Activated CD8-positive, alpha-beta memory T cell treated with anti-CD3 and anti-CD28 coated beads for 36 hours (primary cell): ENCODE measurements at regions not wholly inside any gene's neighbourhood (a gene's known extent, or its start where the extent isn't known, plus 50 kb on each side); places are given as distances from the start of the nearest gene placed in this dataset.
"Not testable (repeated sequence)": the region's sequence is repeated elsewhere in the genome, so short reads cannot be mapped to it uniquely, and the experiment has no call there.

ENCODE experiments used
- CTCF ChIA-PET: fragments of 350-600 bp; sonication (Branson Sonifier 250); formaldehyde crosslinking; loops from one replicate; lab custom pipeline; 2021; ENCODE audit warnings: antibody characterized with exemption; lab: Charles Lee
- POLR2A ChIA-PET: fragments of 350-600 bp; sonication (Branson Sonifier 250); formaldehyde crosslinking; loops from one replicate; lab custom pipeline; 2021; ENCODE audit warnings: antibody characterized with exemption; lab: Charles Lee

- ChIA-PET CTCF (interaction anchor here (0.6 to 1.3 kb wide), 2 partner anchors 19 to 23 kb away, joined by 3 to 4 read pairs; no protein-coding TSS in a partner anchor), POLR2A (interaction anchor here (0.6 kb wide), 1 partner anchor 1529 kb away, joined by 6 read pairs; no protein-coding TSS in a partner anchor)
These were observed 51.0 kb upstream of the CDYL start for GRCh38 chr6:4725136-4725760.

GRCh38 chr6:4724727-4725126, 51.5 kb upstream of the CDYL start:
- ChIA-PET POLR2A (interaction anchor here (0.6 kb wide), 1 partner anchor 1528 kb away, joined by 6 read pairs; no protein-coding TSS in a partner anchor), CTCF (interaction anchor here (0.6 to 1.3 kb wide), 2 partner anchors 19 to 23 kb away, joined by 3 to 4 read pairs; no protein-coding TSS in a partner anchor)

- ChIA-PET POLR2A (no interaction called here), CTCF (no interaction called here)
These were observed 52.8 kb upstream of the CDYL start for GRCh38 chr6:4723383-4723782.

GRCh38 chr6:4721368-4721767, 54.8 kb upstream of the CDYL start:
- CTCF ChIA-PET, POLR2A ChIA-PET: not testable (repeated sequence)

- ChIA-PET CTCF (no interaction called here), POLR2A (no interaction called here)
These were observed 56.7 kb upstream of the CDYL start for GRCh38 chr6:4719491-4719890.

GRCh38 chr6:4717856-4718255, 58.3 kb upstream of the CDYL start:
- ChIA-PET POLR2A (no interaction called here), CTCF (no interaction called here)

- CTCF ChIA-PET = no interaction called here
These were observed 59.1 kb upstream of the CDYL start for GRCh38 chr6:4717124-4717523.

GRCh38 chr6:4714961-4715501, 61.2 kb upstream of the CDYL start:
- ChIA-PET POLR2A (no interaction called here), CTCF (no interaction called here)

More at GRCh38 chr6:4717124-4717523, 59.1 kb upstream of the CDYL start:
- POLR2A ChIA-PET = no interaction called here

GRCh38 chr6:4712291-4712690, 63.9 kb upstream of the CDYL start:
- ChIA-PET CTCF (no interaction called here), POLR2A (no interaction called here)

- ChIA-PET CTCF (no interaction called here), POLR2A (no interaction called here)
These were observed 69.2 kb upstream of the CDYL start for GRCh38 chr6:4707011-4707410.

- ChIA-PET CTCF (interaction anchor here (1.1 kb wide), 1 partner anchor 19 kb away, joined by 3 read pairs; no protein-coding TSS in a partner anchor), POLR2A (no interaction called here)
These were observed 70.4 kb upstream of the CDYL start for GRCh38 chr6:4705809-4706208.

GRCh38 chr6:4703382-4703781, 72.8 kb upstream of the CDYL start:
- ChIA-PET CTCF (no interaction called here), POLR2A (no interaction called here)

- ChIA-PET POLR2A (no interaction called here), CTCF (no interaction called here)
These were observed 77.1 kb upstream of the CDYL start for GRCh38 chr6:4698901-4699659.

- CTCF ChIA-PET = interaction anchor here (0.7 kb wide), 1 partner anchor 70 kb away, joined by 3 read pairs; no protein-coding TSS in a partner anchor
- POLR2A ChIA-PET = no interaction called here
These were observed 82.8 kb upstream of the CDYL start for GRCh38 chr6:4693173-4693970.

- POLR2A ChIA-PET = no interaction called here
- CTCF ChIA-PET = no interaction called here
These were observed 83.5 kb upstream of the CDYL start for GRCh38 chr6:4692664-4693063.

GRCh38 chr6:4687989-4688947, 87.9 kb upstream of the CDYL start:
- ChIA-PET POLR2A (no interaction called here), CTCF (no interaction called here)

GRCh38 chr6:4687656-4687988, 88.6 kb upstream of the CDYL start:
- CTCF ChIA-PET = no interaction called here
- POLR2A ChIA-PET = no interaction called here

GRCh38 chr6:4682431-4683097, 93.6 kb upstream of the CDYL start:
- CTCF ChIA-PET = no interaction called here
- POLR2A ChIA-PET = no interaction called here
